Colonic mucosa (tissue), 4 donors: ENCODE measurements at regions not wholly inside any gene's neighbourhood (a gene's known extent, or its start where the extent isn't known, plus 50 kb on each side); places are given as distances from the start of the nearest gene placed in this dataset.

ENCODE experiments used
- DNase-seq: peaks from one replicate; pipeline ENCODE4 v3.0.0-alpha.2; 2020
- H3K27ac ChIP-seq: fragments of 200-600 bp; one replicate; pipeline ENCODE4 v1.8.0; 2021
- H3K27me3 ChIP-seq: fragments of 200-600 bp; one replicate; pipeline ENCODE4 v1.8.0; 2021
- H3K36me3 ChIP-seq: fragments of 200-600 bp; one replicate; pipeline ENCODE4 v1.8.0; 2021
- H3K4me1 ChIP-seq: fragments of 200-600 bp; one replicate; pipeline ENCODE4 v1.8.0; 2021; ENCODE audit warnings: mild to moderate bottlenecking
- H3K4me3 ChIP-seq: fragments of 200-600 bp; one replicate; pipeline ENCODE4 v1.8.0; 2021
- H3K9ac ChIP-seq, 2 donors: one replicate each; pipeline ENCODE4 v1.7.0; 2013; ENCODE audit warnings: control low read depth in 2 of 2, low read depth in 2 of 2, low read length in 2 of 2
- H3K9me3 ChIP-seq: fragments of 200-600 bp; one replicate; pipeline ENCODE4 v1.8.0; 2021
- intact Hi-C: fragments of 100-400 bp; cut with DNase I; formaldehyde crosslinking; loops from one replicate; pipeline ENCODE4 v1.14.1; 2022
- TF ChIP-seq, protein P1 (sequence below): fragments of 200-600 bp; IDR thresholded peaks from one replicate; pipeline ENCODE4 v1.8.0; 2022; ENCODE audit warnings: antibody characterized with exemption, mild to moderate bottlenecking
- donor health status: healthy.
- donor health status: DM: no; HTN: no; CAD: no.
- donor health status: DM: no; HTN: no; CAD: no.

GRCh38 chr17:73952082-73952479 is 251.4 kb upstream of the RPL38 start:
- intact Hi-C loops = no loop called here
- Histone ChIP-seq H3K27me3 (peaks cover 6% of the 10 kb centered on the region), H3K27ac (no peak overlapping the region), H3K4me3 (peak overlapping the region; percentile 27), H3K36me3 (no peaks in the 10 kb centered on the region), H3K9me3 (no peaks in the 10 kb centered on the region), H3K9ac (no peak overlapping the region), H3K4me1 (no peaks in the 10 kb centered on the region)
- TF ChIP-seq, protein P1, sequence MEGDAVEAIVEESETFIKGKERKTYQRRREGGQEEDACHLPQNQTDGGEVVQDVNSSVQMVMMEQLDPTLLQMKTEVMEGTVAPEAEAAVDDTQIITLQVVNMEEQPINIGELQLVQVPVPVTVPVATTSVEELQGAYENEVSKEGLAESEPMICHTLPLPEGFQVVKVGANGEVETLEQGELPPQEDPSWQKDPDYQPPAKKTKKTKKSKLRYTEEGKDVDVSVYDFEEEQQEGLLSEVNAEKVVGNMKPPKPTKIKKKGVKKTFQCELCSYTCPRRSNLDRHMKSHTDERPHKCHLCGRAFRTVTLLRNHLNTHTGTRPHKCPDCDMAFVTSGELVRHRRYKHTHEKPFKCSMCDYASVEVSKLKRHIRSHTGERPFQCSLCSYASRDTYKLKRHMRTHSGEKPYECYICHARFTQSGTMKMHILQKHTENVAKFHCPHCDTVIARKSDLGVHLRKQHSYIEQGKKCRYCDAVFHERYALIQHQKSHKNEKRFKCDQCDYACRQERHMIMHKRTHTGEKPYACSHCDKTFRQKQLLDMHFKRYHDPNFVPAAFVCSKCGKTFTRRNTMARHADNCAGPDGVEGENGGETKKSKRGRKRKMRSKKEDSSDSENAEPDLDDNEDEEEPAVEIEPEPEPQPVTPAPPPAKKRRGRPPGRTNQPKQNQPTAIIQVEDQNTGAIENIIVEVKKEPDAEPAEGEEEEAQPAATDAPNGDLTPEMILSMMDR = no peak
- DNase-seq = no peak

- Histone ChIP-seq H3K9me3 (no peaks in the 10 kb centered on the region), H3K4me1 (peaks cover 4% of the 10 kb centered on the region), H3K9ac (peak overlapping the region in 1 of 2 donors; percentile 31), H3K36me3 (no peaks in the 10 kb centered on the region), H3K27me3 (peaks cover 6% of the 10 kb centered on the region), H3K27ac (no peak overlapping the region), H3K4me3 (peak overlapping the region; percentile 27)
- peak; percentile 64 for DNase-seq
- TF ChIP-seq, protein P1 = peak; percentile 15
- intact Hi-C loops = no loop called here
Observed at GRCh38 chr17:73952480-73953205, 250.8 kb upstream of the RPL38 start.

- H3K9ac ChIP-seq = no peak overlapping the region
- H3K9me3 ChIP-seq = no peaks in the 10 kb centered on the region
- peaks cover 6% of the 10 kb centered on the region for H3K27me3 ChIP-seq
- H3K36me3 ChIP-seq = no peaks in the 10 kb centered on the region
- peaks cover 4% of the 10 kb centered on the region for H3K4me1 ChIP-seq
- no peak for DNase-seq
- H3K27ac ChIP-seq = no peak overlapping the region
- intact Hi-C loops = no loop called here
- no peak overlapping the region for H3K4me3 ChIP-seq
- TF ChIP-seq, protein P1 = no peak
Observed at GRCh38 chr17:73953206-73954033, 250.1 kb upstream of the RPL38 start.

GRCh38 chr17:73954951-73955350 is 248.5 kb upstream of the RPL38 start:
- Histone ChIP-seq H3K4me1 (peaks cover 4% of the 10 kb centered on the region), H3K36me3 (no peaks in the 10 kb centered on the region), H3K27ac (peak overlapping the region; percentile 84), H3K4me3 (no peak overlapping the region), H3K27me3 (peaks cover 6% of the 10 kb centered on the region), H3K9me3 (no peaks in the 10 kb centered on the region), H3K9ac (no peak overlapping the region)
- intact Hi-C loops = no loop called here
- DNase-seq = peak; percentile 69
- TF ChIP-seq, protein P1 = no peak

GRCh38 chr17:73955616-73956015 is 247.9 kb upstream of the RPL38 start:
- no peaks in the 10 kb centered on the region for H3K9me3 ChIP-seq
- H3K36me3 ChIP-seq = no peaks in the 10 kb centered on the region
- intact Hi-C loops = no loop called here
- peaks cover 4% of the 10 kb centered on the region for H3K4me1 ChIP-seq
- peak overlapping the region; percentile 84 for H3K27ac ChIP-seq
- DNase-seq = no peak
- no peak overlapping the region for H3K4me3 ChIP-seq
- peaks cover 6% of the 10 kb centered on the region for H3K27me3 ChIP-seq
- no peak overlapping the region for H3K9ac ChIP-seq
- TF ChIP-seq, protein P1 = no peak
